Omental fat pad (tissue), 3 donors: ENCODE measurements at regions not wholly inside any gene's neighbourhood (a gene's known extent, or its start where the extent isn't known, plus 50 kb on each side); places are given as distances from the start of the nearest gene placed in this dataset.

Experiments
- ATAC-seq: fragments of 150-250 bp; one replicate; pipeline ENCODE4 v1.9.1; 2016; ENCODE audit warnings: mild to moderate bottlenecking, moderate library complexity; ENCODE audit not compliant: low FRiP score
- DNase-seq: peaks from one replicate; pipeline ENCODE4 v3.0.0-alpha.2; 2019; ENCODE audit warnings: low spot score
- TF ChIP-seq, protein P1 (sequence below), 3 donors: fragments of 450-650 bp; IDR thresholded peaks; one replicate each; pipeline ENCODE4 v1.5.1; 2016 to 2017; ENCODE audit warnings: antibody characterized with exemption in 3 of 3, mild to moderate bottlenecking in 3 of 3, moderate library complexity in 2 of 3

DNA sequence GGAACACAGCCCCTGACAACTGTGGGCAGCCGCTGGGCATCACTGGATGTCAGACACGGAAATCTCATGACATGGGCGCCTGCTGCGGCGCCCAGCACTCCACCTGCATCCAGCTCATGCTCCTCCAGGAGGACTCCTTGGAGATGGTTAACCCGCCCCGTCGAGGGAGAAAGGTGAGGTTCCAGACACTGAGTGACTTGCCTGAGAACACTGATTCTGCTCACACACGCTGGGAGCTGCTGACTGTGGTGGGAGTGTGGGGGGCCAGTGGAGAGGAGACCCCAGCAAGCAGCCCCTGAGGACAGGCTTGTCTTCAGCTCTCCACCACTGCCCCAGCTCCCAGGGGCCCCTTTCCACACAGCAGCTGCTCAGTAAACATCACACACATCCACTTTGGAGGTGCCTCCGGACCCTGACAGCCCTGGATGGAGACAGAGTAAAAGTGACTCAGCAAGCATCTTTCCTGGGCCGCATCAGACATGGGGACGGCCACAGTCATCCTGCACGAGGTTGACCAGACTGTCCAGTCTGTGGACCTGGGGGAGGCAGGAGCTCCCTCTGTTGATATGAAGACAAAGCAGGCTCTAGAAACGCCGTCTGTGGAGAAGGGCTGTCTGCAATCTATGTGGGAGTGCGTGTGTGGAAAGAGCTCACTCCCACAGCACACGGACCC is 283.7 kb upstream of the IRX4 start:
- TF ChIP-seq, protein P1, sequence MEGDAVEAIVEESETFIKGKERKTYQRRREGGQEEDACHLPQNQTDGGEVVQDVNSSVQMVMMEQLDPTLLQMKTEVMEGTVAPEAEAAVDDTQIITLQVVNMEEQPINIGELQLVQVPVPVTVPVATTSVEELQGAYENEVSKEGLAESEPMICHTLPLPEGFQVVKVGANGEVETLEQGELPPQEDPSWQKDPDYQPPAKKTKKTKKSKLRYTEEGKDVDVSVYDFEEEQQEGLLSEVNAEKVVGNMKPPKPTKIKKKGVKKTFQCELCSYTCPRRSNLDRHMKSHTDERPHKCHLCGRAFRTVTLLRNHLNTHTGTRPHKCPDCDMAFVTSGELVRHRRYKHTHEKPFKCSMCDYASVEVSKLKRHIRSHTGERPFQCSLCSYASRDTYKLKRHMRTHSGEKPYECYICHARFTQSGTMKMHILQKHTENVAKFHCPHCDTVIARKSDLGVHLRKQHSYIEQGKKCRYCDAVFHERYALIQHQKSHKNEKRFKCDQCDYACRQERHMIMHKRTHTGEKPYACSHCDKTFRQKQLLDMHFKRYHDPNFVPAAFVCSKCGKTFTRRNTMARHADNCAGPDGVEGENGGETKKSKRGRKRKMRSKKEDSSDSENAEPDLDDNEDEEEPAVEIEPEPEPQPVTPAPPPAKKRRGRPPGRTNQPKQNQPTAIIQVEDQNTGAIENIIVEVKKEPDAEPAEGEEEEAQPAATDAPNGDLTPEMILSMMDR (IDR thresholded peaks at IDR 0.05): no peak
- ATAC-seq: no peak
- DNase-seq: no peak

DNA sequence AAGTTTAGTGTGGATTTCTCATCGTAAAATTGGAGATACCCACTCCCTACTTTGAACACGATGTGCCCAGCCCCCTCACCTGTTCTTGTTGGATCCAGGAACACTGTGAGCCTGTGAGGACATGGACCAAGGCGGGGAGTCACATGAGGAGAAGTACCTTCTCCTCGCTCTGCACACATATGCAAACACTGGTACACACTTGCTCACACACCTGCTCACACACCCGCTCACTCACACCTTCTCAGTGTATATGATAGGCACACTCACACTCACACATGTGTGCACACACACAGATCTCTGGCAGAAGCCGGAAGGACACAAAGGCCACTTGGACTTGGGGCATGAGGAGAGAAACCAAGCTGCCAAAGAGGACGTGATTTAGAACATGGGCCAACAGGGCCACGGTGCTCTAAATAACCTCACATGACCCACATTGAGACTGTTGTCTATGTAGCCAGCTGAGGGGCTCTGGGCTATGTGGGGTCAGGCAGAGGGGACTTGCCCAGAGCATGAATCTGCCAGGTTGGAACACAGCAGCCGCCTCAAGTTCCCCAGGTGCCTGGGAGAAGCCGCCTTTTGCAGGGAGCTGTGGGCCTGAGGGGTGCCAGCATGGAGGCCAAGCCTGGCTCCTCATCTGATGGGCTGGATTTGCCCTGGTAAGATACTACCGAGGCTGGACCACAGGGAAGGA is 283.0 kb upstream of the IRX4 start:
- TF ChIP-seq, protein P1 (IDR thresholded peaks at IDR 0.05): no peak
- ATAC-seq: no peak
- DNase-seq: no peak

DNA sequence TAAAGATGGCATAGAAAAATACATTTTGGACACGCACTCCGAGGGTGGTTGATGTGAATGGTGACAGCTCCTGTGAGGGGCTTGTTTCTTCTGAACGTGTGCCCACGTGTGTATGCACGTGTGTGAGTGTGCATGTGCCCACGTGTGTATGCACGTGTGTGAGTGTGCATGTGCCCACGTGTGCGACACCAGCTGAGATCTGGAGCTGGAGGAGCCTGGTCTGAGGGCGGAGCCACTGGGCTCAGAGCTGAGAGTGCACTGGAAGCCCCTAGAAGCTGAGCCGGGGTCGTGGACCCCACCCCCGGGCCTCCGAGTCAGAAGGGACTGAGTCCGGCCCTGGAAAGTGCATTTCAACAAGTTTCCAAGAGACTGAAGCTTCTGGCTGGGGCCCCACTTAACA is 282.5 kb upstream of the IRX4 start:
- TF ChIP-seq, protein P1 (IDR thresholded peaks at IDR 0.05): no peak
- DNase-seq: no peak
- ATAC-seq: no peak

DNA sequence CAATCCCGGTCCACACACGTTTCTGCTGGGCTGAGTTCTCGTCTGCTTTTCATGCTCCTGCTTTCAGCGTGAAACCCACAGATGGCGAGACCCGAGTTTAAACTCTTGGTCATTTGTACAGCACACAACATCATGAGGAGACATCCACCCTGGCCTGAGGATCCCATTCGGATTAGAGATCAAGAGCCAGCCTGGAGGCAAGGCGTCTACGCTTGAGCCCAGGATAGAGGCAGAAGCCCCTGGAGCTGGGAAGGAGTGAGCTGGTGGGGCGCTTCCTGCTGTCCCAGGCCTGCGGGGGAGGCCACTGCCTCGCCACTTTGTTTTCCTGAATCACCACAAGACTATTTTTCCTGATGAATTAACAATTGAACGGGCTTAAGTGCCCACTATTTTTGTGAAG is 281.9 kb upstream of the IRX4 start:
- TF ChIP-seq, protein P1 (IDR thresholded peaks at IDR 0.05): no peak
- ATAC-seq (no peak), DNase-seq (no peak)

DNA sequence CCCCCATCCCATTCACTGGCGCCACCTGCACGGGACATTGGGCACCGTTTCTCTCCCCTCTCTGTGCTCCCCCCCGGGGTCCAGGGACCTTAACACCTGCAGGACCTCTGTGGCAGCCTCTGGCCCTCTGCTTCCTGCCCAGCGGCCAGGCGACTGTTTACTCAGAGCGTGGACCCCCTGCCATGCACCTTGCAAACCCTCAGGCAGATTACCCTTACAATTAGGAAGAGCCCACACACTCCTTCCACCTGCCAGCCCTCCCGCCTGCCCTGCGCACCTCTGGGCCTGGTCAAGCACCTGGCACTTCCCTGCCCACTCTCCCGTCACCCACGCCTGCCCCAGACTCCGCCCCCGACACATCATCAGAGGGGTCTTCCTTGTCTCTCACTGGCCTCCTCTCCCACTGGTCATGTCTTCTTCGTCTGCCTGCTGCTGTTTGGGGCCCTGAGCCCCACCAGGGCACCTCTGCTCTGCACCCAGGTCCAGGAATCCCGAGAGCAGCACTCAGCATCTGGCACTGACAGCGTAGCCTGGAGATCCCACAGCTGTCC is 281.3 kb upstream of the IRX4 start:
- TF ChIP-seq, protein P1 (IDR thresholded peaks at IDR 0.05): no peak
- DNase-seq (no peak), ATAC-seq (no peak)

DNA sequence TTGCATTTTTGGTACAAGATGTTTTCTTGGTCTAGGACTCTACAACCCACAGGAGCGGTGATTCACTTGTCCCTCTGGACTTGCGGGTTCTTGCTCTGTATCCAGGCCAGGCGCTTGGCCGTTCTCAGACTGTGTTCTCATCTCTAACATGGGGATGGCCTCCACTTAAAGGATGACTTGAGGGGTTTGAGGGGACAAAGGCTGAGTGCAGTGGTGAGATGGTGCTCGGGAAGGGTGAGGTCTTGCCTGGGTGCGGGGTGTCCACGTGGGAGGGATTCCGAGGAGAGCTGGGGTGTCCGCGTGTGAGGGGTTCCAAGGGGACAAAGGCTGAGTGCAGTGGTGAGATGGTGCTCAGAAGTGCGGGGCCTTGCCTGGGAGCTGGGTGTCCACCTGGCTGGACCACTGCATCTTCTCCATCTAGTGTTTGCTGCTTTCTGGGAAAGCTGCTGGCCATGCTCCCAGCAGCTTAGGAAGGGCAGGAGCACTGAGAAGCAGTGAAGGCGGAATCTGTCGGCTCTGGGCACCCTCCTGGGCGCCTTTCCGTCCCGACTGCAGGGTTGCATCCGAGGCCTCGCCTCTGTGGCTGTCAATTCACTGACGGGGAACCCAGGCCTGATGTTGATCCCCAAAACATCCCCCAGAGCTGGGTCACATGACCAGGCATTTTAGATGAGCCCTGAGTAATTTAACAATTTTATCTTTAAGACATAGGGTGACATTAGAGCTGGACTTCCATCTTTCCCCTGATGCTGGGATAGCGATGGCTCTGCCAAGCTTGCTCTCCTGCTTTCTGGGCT is 280.5 kb upstream of the IRX4 start:
- no peak for DNase-seq
- ATAC-seq: no peak
- TF ChIP-seq, protein P1 (IDR thresholded peaks at IDR 0.05): no peak
